ENCODE measurements at regions not wholly inside any gene's neighbourhood (a gene's known extent, or its start where the extent isn't known, plus 50 kb on each side); places are given as distances from the start of the nearest gene placed in this dataset.
"Not testable (repeated sequence)": the region's sequence is repeated elsewhere in the genome, so short reads cannot be mapped to it uniquely, and the experiment has no call there.

- DNase-seq (ENCODE audit: low read depth, low spot score), result no peak
Observed at GRCh38 chrX:76509775-76510174, 82.3 kb downstream of the MAGEE1 start.

- no peak for DNase-seq (ENCODE audit: low read depth, low spot score)
Observed at GRCh38 chrX:76517544-76517943, 90.0 kb downstream of the MAGEE1 start.

- DNase-seq (ENCODE audit: low read depth, low spot score), result no peak
Observed at GRCh38 chrX:76520273-76521054, 93.0 kb downstream of the MAGEE1 start.

GRCh38 chrX:76535675-76536074, 108.2 kb downstream of the MAGEE1 start:
- DNase-seq (ENCODE audit: low read depth, low spot score), result not testable (repeated sequence)

GRCh38 chrX:76538860-76539259, 111.3 kb downstream of the MAGEE1 start:
- peak; percentile 19 for DNase-seq (ENCODE audit: low read depth, low spot score)

- DNase-seq (ENCODE audit: low read depth, low spot score), result not testable (repeated sequence)
Observed at GRCh38 chrX:76543381-76543780, 115.9 kb downstream of the MAGEE1 start.

GRCh38 chrX:76550016-76550415, 122.5 kb downstream of the MAGEE1 start:
- no peak for DNase-seq (ENCODE audit: low read depth, low spot score)

GRCh38 chrX:76555269-76555668, 127.8 kb downstream of the MAGEE1 start:
- DNase-seq (ENCODE audit: low read depth, low spot score), result no peak

GRCh38 chrX:76555816-76556215, 128.3 kb downstream of the MAGEE1 start:
- DNase-seq (ENCODE audit: low read depth, low spot score), result peak; percentile 62

- not testable (repeated sequence) for DNase-seq (ENCODE audit: low read depth, low spot score)
Observed at GRCh38 chrX:76564842-76565241, 137.3 kb downstream of the MAGEE1 start.

GRCh38 chrX:76605390-76605789, 177.9 kb downstream of the MAGEE1 start:
- DNase-seq (ENCODE audit: low read depth, low spot score), result no peak

- no peak for DNase-seq (ENCODE audit: low read depth, low spot score)
Observed at GRCh38 chrX:76617020-76617419, 189.5 kb downstream of the MAGEE1 start.

GRCh38 chrX:76643590-76643989, 216.1 kb downstream of the MAGEE1 start:
- no peak for DNase-seq (ENCODE audit: low read depth, low spot score)

- DNase-seq (ENCODE audit: low read depth, low spot score), result not testable (repeated sequence)
Observed at GRCh38 chrX:76651369-76651768, 223.9 kb downstream of the MAGEE1 start.

- DNase-seq (ENCODE audit: low read depth, low spot score), result no peak
Observed at GRCh38 chrX:76657499-76657898, 230.0 kb downstream of the MAGEE1 start.

Measured in ELF-1 (cell line).